Spleen (tissue), 7 donors: ENCODE measurements at regions not wholly inside any gene's neighbourhood (a gene's known extent, or its start where the extent isn't known, plus 50 kb on each side); places are given as distances from the start of the nearest gene placed in this dataset.

Experiments
- CTCF ChIP-seq, 11 experiments: fragments of 200-600 bp in 7 of 11; fragments of 450-650 bp in 4 of 11; sonication (generic) in 4 of 11; IDR thresholded peaks in 8 of 11; conservative IDR thresholded peaks in 3 of 11; 1 replicate in 7 of 11; 2 replicates in 4 of 11; pipeline versions ENCODE4 v1.4.0 to v1.8.0; 2016 to 2021; ENCODE audit warnings: antibody characterized with exemption in 11 of 11, inconsistent platforms in 4 of 11, mild to moderate bottlenecking in 1 of 11
- POLR2AphosphoS5 ChIP-seq, 3 donors: sonication (generic); formaldehyde crosslinking; IDR thresholded peaks; one replicate each; pipeline ENCODE4 v1.5.1; 2017; ENCODE audit warnings: antibody characterized with exemption in 3 of 3
- donor health status: DM: no; HTN: no; CAD: no; lungs with moderate emphysema.
- donor health status: DM: no; HTN: no; CAD: no.
- donor health status: DM: no; HTN: no; CAD: no.

GRCh38 chr19:31497709-31498108 lies 148.5 kb upstream of the TSHZ3 start:
- no peak for TF ChIP-seq POLR2AphosphoS5 (IDR thresholded peaks at IDR 0.05)
- no peak for TF ChIP-seq CTCF (IDR thresholded peaks at IDR 0.05 in 8 of 11, conservative IDR thresholded peaks at IDR 0.05 in 3 of 11)
